Mesendoderm (in vitro differentiated cells): ENCODE measurements at regions not wholly inside any gene's neighbourhood (a gene's known extent, or its start where the extent isn't known, plus 50 kb on each side); places are given as distances from the start of the nearest gene placed in this dataset.
A peak's percentile ranks its signal among the peaks of the same experiment; 100 is the strongest.

Experiments
- DNase-seq: peaks from one replicate; pipeline ENCODE4 v3.0.0; 2013
- H2AK5ac ChIP-seq: 2 replicates; pipeline ENCODE4 v1.6.1; 2013; ENCODE audit warnings: low read length, inconsistent platforms
- H2BK120ac ChIP-seq: 2 replicates; pipeline ENCODE4 v1.6.1; 2013; ENCODE audit warnings: low read depth, mild to moderate bottlenecking, low read length, moderate library complexity, mixed read lengths
- H2BK15ac ChIP-seq: replicated peaks from 2 replicates; pipeline ENCODE4 v1.6.1; 2013; ENCODE audit warnings: low read depth, mild to moderate bottlenecking, moderate library complexity
- H2BK5ac ChIP-seq: 2 replicates; pipeline ENCODE4 v1.6.1; 2013; ENCODE audit warnings: low read length, inconsistent platforms
- H3K18ac ChIP-seq: 2 replicates; pipeline ENCODE4 v1.6.1; 2013; ENCODE audit warnings: mild to moderate bottlenecking, low read length, mixed read lengths
- H3K23ac ChIP-seq: one replicate; pipeline ENCODE4 v1.6.1; 2013; ENCODE audit warnings: low read length
- H3K27ac ChIP-seq: 2 replicates; pipeline ENCODE4 v1.5.1; 2013; ENCODE audit warnings: low read depth, mild to moderate bottlenecking, inconsistent platforms, low read length, moderate library complexity
- H3K27me3 ChIP-seq: 2 replicates; pipeline ENCODE4 v1.6.1; 2013; ENCODE audit warnings: low read length, control low read depth, mild to moderate bottlenecking, inconsistent platforms; ENCODE audit not compliant: insufficient read depth, poor library complexity
- H3K36me3 ChIP-seq: 2 replicates; pipeline ENCODE4 v1.6.1; 2013; ENCODE audit warnings: low read length, inconsistent platforms; ENCODE audit not compliant: control insufficient read depth, insufficient read depth
- H3K4ac ChIP-seq: one replicate; pipeline ENCODE4 v1.6.1; 2013; ENCODE audit warnings: low read depth, mild to moderate bottlenecking, low read length, moderate library complexity
- H3K4me1 ChIP-seq: 2 replicates; pipeline ENCODE4 v1.6.1; 2013; ENCODE audit warnings: low read depth, low read length, inconsistent platforms; ENCODE audit not compliant: control insufficient read depth
- H3K4me2 ChIP-seq: 2 replicates; pipeline ENCODE4 v1.6.1; 2013; ENCODE audit warnings: low read length
- H3K4me3 ChIP-seq: 2 replicates; pipeline ENCODE4 v1.5.1; 2013; ENCODE audit warnings: mild to moderate bottlenecking, low read length
- H3K56ac ChIP-seq: one replicate; pipeline ENCODE4 v1.6.1; 2013; ENCODE audit warnings: low read length
- H3K79me1 ChIP-seq: 2 replicates; pipeline ENCODE4 v1.6.1; 2013; ENCODE audit warnings: low read length, inconsistent platforms
- H3K79me2 ChIP-seq: 2 replicates; pipeline ENCODE4 v1.6.1; 2013; ENCODE audit warnings: mild to moderate bottlenecking, low read length; ENCODE audit not compliant: control insufficient read depth, insufficient read depth
- H3K9ac ChIP-seq: 2 replicates; pipeline ENCODE4 v1.6.1; 2013; ENCODE audit warnings: low read length, inconsistent platforms
- H4K5ac ChIP-seq: one replicate; pipeline ENCODE4 v1.6.1; 2013; ENCODE audit warnings: low read length
- H4K8ac ChIP-seq: one replicate; pipeline ENCODE4 v1.6.1; 2013; ENCODE audit warnings: low read depth, mild to moderate bottlenecking, control low read depth, low read length, moderate library complexity
- WGBS: extraction: QIAGEN DNeasy Blood & Tissue Kit; methylation state at CpG from one replicate; pipeline ENCODE4 v1.1.7; 2013; ENCODE audit warnings: low lambda C conversion rate, missing lambda C conversion rate; ENCODE audit not compliant: insufficient coverage; ENCODE audit errors: extremely low coverage; 5-methylcytosine and 5-hydroxymethylcytosine counted together

- DNase-seq: no peak
- H3K18ac ChIP-seq: no peak overlapping the region
- no peak overlapping the region for H4K5ac ChIP-seq
- no peaks in the 10 kb centered on the region for H3K4me1 ChIP-seq
- no CpG with 5 or more reads among the region's 1 CpG for WGBS
- no peak overlapping the region for H2AK5ac ChIP-seq
- no peak overlapping the region for H3K23ac ChIP-seq
- no peak overlapping the region for H3K27ac ChIP-seq
- H3K4me3 ChIP-seq: no peak overlapping the region
- H2BK5ac ChIP-seq: no peak overlapping the region
- H2BK15ac ChIP-seq: no peak overlapping the region
- no peak overlapping the region for H3K56ac ChIP-seq
- no peaks in the 10 kb centered on the region for H3K27me3 ChIP-seq
- H2BK120ac ChIP-seq: no peak overlapping the region
- no peak overlapping the region for H3K4ac ChIP-seq
- H3K9ac ChIP-seq: no peak overlapping the region
- H3K36me3 ChIP-seq: no peaks in the 10 kb centered on the region
- H3K79me2 ChIP-seq: no peaks in the 10 kb centered on the region
- H3K4me2 ChIP-seq: no peak overlapping the region
- H4K8ac ChIP-seq: no peak overlapping the region
- no peaks in the 10 kb centered on the region for H3K79me1 ChIP-seq
These were observed 136.3 kb upstream of the SNX2 start for GRCh38 chr5:122638581-122638980.

GRCh38 chr5:122639033-122639432, 135.8 kb upstream of the SNX2 start:
- H3K4me1 ChIP-seq: no peaks in the 10 kb centered on the region
- no peak overlapping the region for H3K56ac ChIP-seq
- H3K27ac ChIP-seq: no peak overlapping the region
- H3K4ac ChIP-seq: no peak overlapping the region
- H3K4me3 ChIP-seq: no peak overlapping the region
- H4K8ac ChIP-seq: no peak overlapping the region
- no peak overlapping the region for H2BK15ac ChIP-seq
- no peaks in the 10 kb centered on the region for H3K79me2 ChIP-seq
- H2BK120ac ChIP-seq: no peak overlapping the region
- no peak overlapping the region for H3K23ac ChIP-seq
- H3K18ac ChIP-seq: no peak overlapping the region
- H2BK5ac ChIP-seq: no peak overlapping the region
- no peak for DNase-seq
- no peaks in the 10 kb centered on the region for H3K27me3 ChIP-seq
- H2AK5ac ChIP-seq: no peak overlapping the region
- WGBS: no CpG with 5 or more reads among the region's 6 CpGs
- H3K79me1 ChIP-seq: no peaks in the 10 kb centered on the region
- H3K36me3 ChIP-seq: no peaks in the 10 kb centered on the region
- H3K4me2 ChIP-seq: no peak overlapping the region
- no peak overlapping the region for H4K5ac ChIP-seq
- H3K9ac ChIP-seq: no peak overlapping the region

- Histone ChIP-seq H3K27me3 (no peaks in the 10 kb centered on the region), H3K4me2 (no peak overlapping the region), H3K56ac (no peak overlapping the region), H2BK5ac (no peak overlapping the region), H4K5ac (no peak overlapping the region), H2BK15ac (no peak overlapping the region), H3K36me3 (no peaks in the 10 kb centered on the region), H3K9ac (no peak overlapping the region), H3K4me1 (no peaks in the 10 kb centered on the region), H3K18ac (no peak overlapping the region), H3K4me3 (no peak overlapping the region), H3K27ac (no peak overlapping the region), H4K8ac (no peak overlapping the region), H3K79me1 (no peaks in the 10 kb centered on the region), H3K79me2 (no peaks in the 10 kb centered on the region), H2AK5ac (no peak overlapping the region), H3K23ac (no peak overlapping the region), H3K4ac (no peak overlapping the region), H2BK120ac (no peak overlapping the region)
- DNase-seq: no peak
- no CpG with 5 or more reads among the region's 2 CpGs for WGBS
These were observed 135.0 kb upstream of the SNX2 start for GRCh38 chr5:122639864-122640263.

GRCh38 chr5:122649080-122649479, 125.8 kb upstream of the SNX2 start:
- H2BK5ac ChIP-seq: no peak overlapping the region
- no peak overlapping the region for H3K18ac ChIP-seq
- no peak overlapping the region for H3K4me2 ChIP-seq
- no peak overlapping the region for H2BK120ac ChIP-seq
- H3K27ac ChIP-seq: no peak overlapping the region
- H3K23ac ChIP-seq: no peak overlapping the region
- H3K4me3 ChIP-seq: no peak overlapping the region
- DNase-seq: peak; percentile 10
- H3K79me1 ChIP-seq: no peaks in the 10 kb centered on the region
- H2AK5ac ChIP-seq: no peak overlapping the region
- H3K56ac ChIP-seq: no peak overlapping the region
- H3K4ac ChIP-seq: no peak overlapping the region
- H4K5ac ChIP-seq: no peak overlapping the region
- no peaks in the 10 kb centered on the region for H3K4me1 ChIP-seq
- H3K27me3 ChIP-seq: no peaks in the 10 kb centered on the region
- H3K79me2 ChIP-seq: no peaks in the 10 kb centered on the region
- H2BK15ac ChIP-seq: no peak overlapping the region
- H3K36me3 ChIP-seq: no peaks in the 10 kb centered on the region
- H4K8ac ChIP-seq: no peak overlapping the region
- no peak overlapping the region for H3K9ac ChIP-seq
- WGBS: no CpG with 5 or more reads among the region's 3 CpGs

- Histone ChIP-seq H3K56ac (no peak overlapping the region), H2BK15ac (no peak overlapping the region), H3K79me2 (no peaks in the 10 kb centered on the region), H3K36me3 (no peaks in the 10 kb centered on the region), H4K5ac (no peak overlapping the region), H3K4ac (no peak overlapping the region), H3K23ac (no peak overlapping the region), H2BK5ac (no peak overlapping the region), H2AK5ac (no peak overlapping the region), H3K4me2 (no peak overlapping the region), H2BK120ac (no peak overlapping the region), H3K4me1 (no peaks in the 10 kb centered on the region), H3K79me1 (no peaks in the 10 kb centered on the region), H3K27ac (no peak overlapping the region), H3K27me3 (no peaks in the 10 kb centered on the region), H4K8ac (no peak overlapping the region), H3K18ac (no peak overlapping the region), H3K4me3 (no peak overlapping the region), H3K9ac (no peak overlapping the region)
- no peak for DNase-seq
- no CpG with 5 or more reads among the region's 3 CpGs for WGBS
These were observed 121.5 kb upstream of the SNX2 start for GRCh38 chr5:122653087-122654017.

- H4K5ac ChIP-seq: no peak overlapping the region
- no peaks in the 10 kb centered on the region for H3K4me1 ChIP-seq
- no peak overlapping the region for H3K18ac ChIP-seq
- H2BK15ac ChIP-seq: no peak overlapping the region
- H3K79me1 ChIP-seq: no peaks in the 10 kb centered on the region
- H3K27ac ChIP-seq: no peak overlapping the region
- H2BK120ac ChIP-seq: no peak overlapping the region
- no peaks in the 10 kb centered on the region for H3K79me2 ChIP-seq
- no peak overlapping the region for H3K4ac ChIP-seq
- no peak for DNase-seq
- H3K36me3 ChIP-seq: no peaks in the 10 kb centered on the region
- H2AK5ac ChIP-seq: no peak overlapping the region
- WGBS: no CpG with 5 or more reads among the region's 4 CpGs
- H3K4me3 ChIP-seq: no peak overlapping the region
- H3K56ac ChIP-seq: no peak overlapping the region
- H3K9ac ChIP-seq: no peak overlapping the region
- H3K27me3 ChIP-seq: no peaks in the 10 kb centered on the region
- no peak overlapping the region for H4K8ac ChIP-seq
- no peak overlapping the region for H3K4me2 ChIP-seq
- H2BK5ac ChIP-seq: no peak overlapping the region
- no peak overlapping the region for H3K23ac ChIP-seq
These were observed 118.7 kb upstream of the SNX2 start for GRCh38 chr5:122656160-122656559.
